Upper lobe of left lung (tissue), 6 donors: ENCODE measurements at regions not wholly inside any gene's neighbourhood (a gene's known extent, or its start where the extent isn't known, plus 50 kb on each side); places are given as distances from the start of the nearest gene placed in this dataset.

ENCODE experiments used
- ATAC-seq, 2 donors: fragments of 200-7000 bp; cut with Tn5 transposase; one replicate each; pipeline ENCODE4 v1.9.1; 2022; ENCODE audit warnings: mild to moderate bottlenecking in 2 of 2, moderate library complexity in 2 of 2; ENCODE audit not compliant: low FRiP score in 2 of 2
- DNase-seq, 2 donors: peaks; one replicate each; pipeline ENCODE4 v3.0.0-alpha.2; 2019 to 2020
- H3K27ac ChIP-seq, 4 donors: fragments of 200-600 bp; sonication (generic); one replicate each; pipeline ENCODE4 v1.5.1; 2016 to 2019
- H3K27me3 ChIP-seq, 4 donors: fragments of 200-600 bp; sonication (generic); one replicate each; pipeline ENCODE4 v1.5.1; 2017 to 2019
- H3K36me3 ChIP-seq, 4 donors: fragments of 200-600 bp; sonication (generic); one replicate each; pipeline ENCODE4 v1.5.1; 2016 to 2019
- H3K4me1 ChIP-seq, 4 donors: fragments of 200-600 bp; sonication (generic); one replicate each; pipeline ENCODE4 v1.5.1; 2018 to 2019
- H3K4me3 ChIP-seq, 4 donors: fragments of 200-600 bp; sonication (generic); one replicate each; pipeline ENCODE4 v1.5.1; 2017 to 2019; ENCODE audit warnings: mild to moderate bottlenecking in 2 of 4, moderate library complexity in 1 of 4
- H3K9me3 ChIP-seq, 4 donors: fragments of 200-600 bp; sonication (generic); one replicate each; pipeline ENCODE4 v1.5.1; 2018 to 2019
- EP300 ChIP-seq, 4 donors: sonication (generic); formaldehyde crosslinking; IDR thresholded peaks; one replicate each; pipeline ENCODE4 v1.5.1; 2017; ENCODE audit warnings: antibody characterized with exemption in 4 of 4, control low read depth in 2 of 4
- POLR2A ChIP-seq, 4 donors: fragments of 450-650 bp; IDR thresholded peaks; one replicate each; pipeline ENCODE4 v1.5.1; 2016 to 2017; ENCODE audit warnings: antibody characterized with exemption in 4 of 4, mild to moderate bottlenecking in 2 of 4
- POLR2AphosphoS5 ChIP-seq, 2 donors: sonication (generic); formaldehyde crosslinking; IDR thresholded peaks; one replicate each; pipeline ENCODE4 v1.5.1; 2017; ENCODE audit warnings: antibody characterized with exemption in 2 of 2
- WGBS, 2 donors: methylation state at CpG; one replicate each; pipeline ENCODE4 v1.1.5; 2017 to 2018; 5-methylcytosine and 5-hydroxymethylcytosine counted together
- TF ChIP-seq, protein P1 (sequence below), 6 experiments: fragments of 450-650 bp in 4 of 6; fragments of 200-600 bp in 2 of 6; sonication (generic) in 2 of 6; IDR thresholded peaks; one replicate each; pipeline ENCODE4 v1.5.1; 2016 to 2019; ENCODE audit warnings: antibody characterized with exemption in 6 of 6
- donor health status: DM: no; HTN: no; CAD: no; lungs with moderate emphysema.
- donor health status: DM: no; HTN: yes; CAD: no; lungs with severe emphysema.

DNA sequence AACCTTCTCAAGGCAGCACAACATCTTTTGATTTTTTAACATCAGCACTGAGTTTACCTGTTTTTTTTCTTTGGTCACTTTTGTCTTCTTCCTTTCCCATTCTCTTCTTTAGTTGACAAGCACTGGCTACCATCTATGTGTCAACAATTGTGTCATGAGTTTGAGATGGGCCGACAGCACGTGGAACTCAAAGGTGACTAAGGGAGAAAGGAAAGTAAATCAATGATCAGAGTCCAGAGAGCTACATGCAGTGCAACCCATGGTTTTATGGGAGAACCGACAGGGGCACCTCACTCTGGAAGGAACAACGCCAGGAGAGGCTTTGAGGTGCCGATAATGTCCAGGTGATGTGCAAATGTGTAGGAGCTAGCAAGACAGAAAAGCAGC, 755.5 kb downstream of the RNF144A start:
- H3K9me3 ChIP-seq = no peaks in the 10 kb centered on the region
- DNase-seq (no peak), ATAC-seq (no peak)
- no peaks in the 10 kb centered on the region for H3K27me3 ChIP-seq
- H3K4me1 ChIP-seq = no peaks in the 10 kb centered on the region
- no peak overlapping the region for H3K4me3 ChIP-seq
- no peak for TF ChIP-seq POLR2A (IDR thresholded peaks at IDR 0.05)
- TF ChIP-seq POLR2AphosphoS5 (IDR thresholded peaks at IDR 0.05) = no peak
- TF ChIP-seq, protein P1, sequence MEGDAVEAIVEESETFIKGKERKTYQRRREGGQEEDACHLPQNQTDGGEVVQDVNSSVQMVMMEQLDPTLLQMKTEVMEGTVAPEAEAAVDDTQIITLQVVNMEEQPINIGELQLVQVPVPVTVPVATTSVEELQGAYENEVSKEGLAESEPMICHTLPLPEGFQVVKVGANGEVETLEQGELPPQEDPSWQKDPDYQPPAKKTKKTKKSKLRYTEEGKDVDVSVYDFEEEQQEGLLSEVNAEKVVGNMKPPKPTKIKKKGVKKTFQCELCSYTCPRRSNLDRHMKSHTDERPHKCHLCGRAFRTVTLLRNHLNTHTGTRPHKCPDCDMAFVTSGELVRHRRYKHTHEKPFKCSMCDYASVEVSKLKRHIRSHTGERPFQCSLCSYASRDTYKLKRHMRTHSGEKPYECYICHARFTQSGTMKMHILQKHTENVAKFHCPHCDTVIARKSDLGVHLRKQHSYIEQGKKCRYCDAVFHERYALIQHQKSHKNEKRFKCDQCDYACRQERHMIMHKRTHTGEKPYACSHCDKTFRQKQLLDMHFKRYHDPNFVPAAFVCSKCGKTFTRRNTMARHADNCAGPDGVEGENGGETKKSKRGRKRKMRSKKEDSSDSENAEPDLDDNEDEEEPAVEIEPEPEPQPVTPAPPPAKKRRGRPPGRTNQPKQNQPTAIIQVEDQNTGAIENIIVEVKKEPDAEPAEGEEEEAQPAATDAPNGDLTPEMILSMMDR (IDR thresholded peaks at IDR 0.05) = no peak
- no peak for TF ChIP-seq EP300 (IDR thresholded peaks at IDR 0.05)
- no peaks in the 10 kb centered on the region for H3K36me3 ChIP-seq
- no peak overlapping the region for H3K27ac ChIP-seq
- WGBS, 2 donors = 88 to 91% methylated on average over 5 of the region's 5 CpGs

DNA sequence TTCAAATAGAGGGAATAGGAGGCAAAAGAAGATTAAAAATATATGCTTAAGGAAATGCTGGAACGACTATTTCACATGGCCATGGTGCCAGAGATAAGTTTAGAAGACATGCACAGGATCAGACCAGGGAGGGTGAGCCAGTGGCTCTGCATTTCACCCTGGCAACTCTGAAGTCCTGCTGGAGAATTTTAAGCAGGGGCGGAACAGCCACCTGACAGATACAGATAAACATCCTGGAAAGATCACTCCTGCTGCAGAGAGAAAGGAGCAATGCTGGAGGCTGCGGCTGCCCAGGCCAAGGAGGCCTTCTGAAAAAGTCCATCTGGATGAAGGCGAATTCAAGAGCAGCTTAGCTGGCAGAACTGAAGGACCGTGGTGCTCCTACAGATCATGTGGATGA, 755.9 kb downstream of the RNF144A start:
- DNase-seq = no peak
- WGBS, 2 donors = 55 to 78% methylated on average over 5 of the region's 5 CpGs

DNA sequence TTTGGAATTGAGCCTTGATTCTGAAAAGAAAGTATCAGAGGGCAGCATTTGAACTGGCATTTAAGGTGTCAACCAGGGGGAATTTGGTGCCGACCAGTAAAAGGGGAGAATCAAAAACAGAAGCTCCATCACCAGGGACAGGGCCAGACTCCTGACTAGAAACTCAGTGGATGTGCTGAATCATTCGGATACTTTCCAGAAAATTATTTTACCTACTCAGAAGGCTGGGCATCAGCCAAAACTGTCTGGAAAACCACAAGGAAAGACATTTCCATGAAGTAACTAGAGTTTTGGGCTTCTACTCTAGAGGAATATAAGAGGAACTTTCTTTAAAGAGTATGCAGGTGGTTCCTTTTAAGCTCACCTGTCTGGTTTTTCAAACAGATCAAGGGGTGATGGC, 756.6 kb downstream of the RNF144A start:
- no peak for DNase-seq
- TF ChIP-seq, protein P1 (IDR thresholded peaks at IDR 0.05) = no peak
- no peak for TF ChIP-seq POLR2A (IDR thresholded peaks at IDR 0.05)
- TF ChIP-seq POLR2AphosphoS5 (IDR thresholded peaks at IDR 0.05) = no peak
- TF ChIP-seq EP300 (IDR thresholded peaks at IDR 0.05) = no peak
- no peak overlapping the region for H3K4me3 ChIP-seq
- no peaks in the 10 kb centered on the region for H3K36me3 ChIP-seq
- 85 to 90% methylated on average over 2 of the region's 2 CpGs for WGBS, 2 donors
- no peak overlapping the region for H3K27ac ChIP-seq
- no peaks in the 10 kb centered on the region for H3K4me1 ChIP-seq
- H3K27me3 ChIP-seq = no peaks in the 10 kb centered on the region
- no peak for ATAC-seq
- no peaks in the 10 kb centered on the region for H3K9me3 ChIP-seq

More for the DNA sequence above, 755.9 kb downstream of the RNF144A start:
- no peaks in the 10 kb centered on the region for H3K36me3 ChIP-seq
- H3K27me3 ChIP-seq = no peaks in the 10 kb centered on the region
- H3K9me3 ChIP-seq = no peaks in the 10 kb centered on the region
- H3K27ac ChIP-seq = no peak overlapping the region
- no peak for ATAC-seq
- no peak overlapping the region for H3K4me3 ChIP-seq
- H3K4me1 ChIP-seq = no peaks in the 10 kb centered on the region
- TF ChIP-seq, protein P1 (IDR thresholded peaks at IDR 0.05) = no peak
- TF ChIP-seq EP300 (IDR thresholded peaks at IDR 0.05) (no peak), POLR2A (IDR thresholded peaks at IDR 0.05) (no peak), POLR2AphosphoS5 (IDR thresholded peaks at IDR 0.05) (no peak)

DNA sequence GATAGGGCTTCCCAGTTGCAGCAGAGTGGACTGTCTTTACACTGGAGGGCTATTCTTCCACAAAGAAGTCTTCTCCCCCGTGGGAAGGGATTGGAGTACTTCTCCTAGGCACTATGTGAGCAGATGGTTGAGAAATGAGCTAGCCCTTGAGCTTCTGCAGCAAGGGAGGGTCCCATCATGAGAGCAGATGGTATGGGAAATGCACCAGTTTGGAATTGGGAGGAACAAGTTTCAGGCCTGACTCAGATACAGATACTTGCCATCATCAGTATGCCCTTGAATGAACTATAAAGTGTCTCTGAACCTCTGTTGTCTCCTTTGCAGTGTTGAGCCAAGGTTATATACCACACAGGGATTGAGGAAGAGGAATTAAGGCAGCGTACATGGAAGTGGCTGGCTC, 757.4 kb downstream of the RNF144A start:
- ATAC-seq (no peak), DNase-seq (no peak)
- WGBS, 2 donors = 83 to 86% methylated on average over 2 of the region's 2 CpGs
- H3K9me3 ChIP-seq = no peaks in the 10 kb centered on the region
- no peak overlapping the region for H3K27ac ChIP-seq
- no peak overlapping the region for H3K4me3 ChIP-seq
- no peaks in the 10 kb centered on the region for H3K27me3 ChIP-seq
- no peaks in the 10 kb centered on the region for H3K36me3 ChIP-seq
- no peaks in the 10 kb centered on the region for H3K4me1 ChIP-seq
- TF ChIP-seq EP300 (IDR thresholded peaks at IDR 0.05) = no peak
- TF ChIP-seq POLR2AphosphoS5 (IDR thresholded peaks at IDR 0.05) = no peak
- TF ChIP-seq, protein P1 (IDR thresholded peaks at IDR 0.05) = no peak
- TF ChIP-seq POLR2A (IDR thresholded peaks at IDR 0.05) = no peak

DNA sequence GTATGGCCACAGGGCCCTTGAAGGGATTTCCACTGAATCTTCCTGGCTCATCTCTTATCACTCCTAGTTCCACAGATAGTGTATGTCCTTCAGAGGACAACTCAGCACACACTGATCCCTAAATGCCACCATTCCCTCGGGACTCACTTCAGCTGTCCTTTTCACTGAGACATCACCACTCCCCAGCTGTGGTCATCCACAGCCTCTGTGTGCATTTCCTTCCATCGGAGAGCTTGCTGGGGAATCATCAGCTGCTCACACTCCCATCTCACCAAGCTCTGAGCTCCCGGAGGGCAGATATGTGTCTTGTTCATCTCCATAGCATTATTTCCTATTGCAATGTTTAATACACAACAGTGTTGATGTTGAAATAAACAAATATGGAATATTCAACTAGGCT, 759.5 kb downstream of the RNF144A start:
- no peak for ATAC-seq
- no peak for TF ChIP-seq EP300 (IDR thresholded peaks at IDR 0.05)
- TF ChIP-seq, protein P1 (IDR thresholded peaks at IDR 0.05) = no peak
- no peak for TF ChIP-seq POLR2A (IDR thresholded peaks at IDR 0.05)
- no peak for TF ChIP-seq POLR2AphosphoS5 (IDR thresholded peaks at IDR 0.05)
- Histone ChIP-seq H3K36me3 (no peaks in the 10 kb centered on the region), H3K9me3 (no peaks in the 10 kb centered on the region), H3K4me1 (no peaks in the 10 kb centered on the region), H3K27me3 (no peaks in the 10 kb centered on the region), H3K4me3 (no peak overlapping the region), H3K27ac (no peak overlapping the region)
- DNase-seq = no peak
- WGBS, 2 donors = 70 to 85% methylated on average over 3 of the region's 3 CpGs
